Activated CD8-positive, alpha-beta memory T cell treated with anti-CD3 and anti-CD28 coated beads for 36 hours (primary cell): ENCODE measurements at regions not wholly inside any gene's neighbourhood (a gene's known extent, or its start where the extent isn't known, plus 50 kb on each side); places are given as distances from the start of the nearest gene placed in this dataset.
"Not testable (repeated sequence)": the region's sequence is repeated elsewhere in the genome, so short reads cannot be mapped to it uniquely, and the experiment has no call there.

Experiments
- CTCF ChIA-PET: fragments of 350-600 bp; sonication (Branson Sonifier 250); formaldehyde crosslinking; loops from one replicate; lab custom pipeline; 2021; ENCODE audit warnings: antibody characterized with exemption; lab: Charles Lee
- POLR2A ChIA-PET: fragments of 350-600 bp; sonication (Branson Sonifier 250); formaldehyde crosslinking; loops from one replicate; lab custom pipeline; 2021; ENCODE audit warnings: antibody characterized with exemption; lab: Charles Lee

DNA sequence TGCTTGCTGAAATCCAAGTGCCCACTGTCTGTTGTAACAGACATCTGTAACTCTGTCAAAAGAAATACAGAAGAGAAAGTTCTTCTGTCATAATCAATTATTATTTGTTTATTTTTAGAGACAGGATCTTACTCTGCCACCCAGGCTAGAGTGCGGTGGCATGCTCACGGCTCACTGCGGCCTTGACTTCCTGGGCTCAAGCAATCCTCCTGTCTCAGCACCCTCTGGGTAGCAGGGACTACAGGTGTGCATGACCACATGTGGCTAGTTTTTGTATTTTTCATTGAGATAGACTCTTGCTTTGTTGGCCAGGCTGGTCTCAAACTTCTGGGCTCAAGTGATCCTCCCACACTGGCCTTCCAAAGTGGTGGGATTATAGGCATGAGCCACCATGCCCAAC lies 177.6 kb upstream of the SETMAR start:
- ChIA-PET CTCF (no interaction called here), POLR2A (no interaction called here)

GRCh38 chr3:4138150-4138785 lies 164.9 kb upstream of the SETMAR start:
- ChIA-PET POLR2A (no interaction called here), CTCF (no interaction called here)

GRCh38 chr3:4138786-4139431 lies 164.3 kb upstream of the SETMAR start:
- ChIA-PET CTCF (no interaction called here), POLR2A (no interaction called here)

- POLR2A ChIA-PET: no interaction called here
- CTCF ChIA-PET: no interaction called here
These were observed 163.6 kb upstream of the SETMAR start for GRCh38 chr3:4139462-4140140.

GRCh38 chr3:4140921-4141320 lies 162.2 kb upstream of the SETMAR start:
- POLR2A ChIA-PET: no interaction called here
- CTCF ChIA-PET: no interaction called here

DNA sequence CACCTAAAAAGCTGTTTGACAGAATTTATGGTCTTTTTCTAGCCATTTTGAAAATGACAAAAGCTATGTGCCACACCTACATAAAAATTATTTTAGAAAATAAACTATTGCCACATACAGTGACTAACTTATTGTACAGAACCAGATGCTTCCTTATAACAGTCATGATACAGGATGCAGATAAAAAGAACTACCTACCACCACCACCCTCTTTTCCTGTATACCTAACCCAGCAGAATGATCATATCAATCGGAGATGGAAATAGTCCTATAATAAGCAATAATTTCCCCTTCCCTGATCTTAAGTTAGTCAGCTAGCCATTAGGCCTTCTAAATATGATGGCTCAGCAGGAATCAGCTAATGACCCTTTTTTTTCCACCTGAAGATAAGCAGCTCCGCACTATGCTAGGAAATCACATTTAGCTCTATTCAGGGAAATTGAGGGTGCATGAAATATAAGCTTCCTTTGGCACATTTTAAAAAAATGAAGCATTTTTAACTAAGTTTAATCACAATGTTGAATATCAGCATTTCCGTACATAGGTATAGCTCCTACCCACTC lies 155.5 kb upstream of the SETMAR start:
- POLR2A ChIA-PET: no interaction called here
- CTCF ChIA-PET: no interaction called here

GRCh38 chr3:4149296-4149695 lies 153.9 kb upstream of the SETMAR start:
- ChIA-PET POLR2A (no interaction called here), CTCF (no interaction called here)

DNA sequence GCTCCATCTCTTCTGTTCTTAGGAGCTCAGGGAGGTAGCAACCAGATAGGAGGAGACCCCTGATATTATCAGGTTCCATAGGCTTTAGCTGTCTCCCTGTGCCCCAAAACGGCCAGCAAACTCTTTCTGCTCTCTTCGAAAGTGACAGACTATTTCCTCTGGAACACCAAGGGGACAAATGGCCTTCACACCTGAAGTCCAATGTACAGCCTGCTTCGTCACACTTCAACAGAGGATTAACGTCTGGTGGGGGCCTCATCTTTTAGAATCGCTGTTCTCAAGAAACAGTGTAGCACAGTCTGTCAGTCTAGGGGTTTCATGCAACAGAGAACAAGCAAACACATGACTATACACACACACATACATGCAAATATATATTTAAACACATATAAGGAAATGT lies 152.4 kb upstream of the SETMAR start:
- ChIA-PET POLR2A (no interaction called here), CTCF (no interaction called here)

GRCh38 chr3:4151859-4152258 lies 151.3 kb upstream of the SETMAR start:
- CTCF ChIA-PET: no interaction called here
- POLR2A ChIA-PET: no interaction called here

- ChIA-PET CTCF (no interaction called here), POLR2A (no interaction called here)
These were observed 149.4 kb upstream of the SETMAR start for GRCh38 chr3:4153771-4154170.

- ChIA-PET CTCF (no interaction called here), POLR2A (no interaction called here)
These were observed 144.8 kb upstream of the SETMAR start for GRCh38 chr3:4158329-4158728.

DNA sequence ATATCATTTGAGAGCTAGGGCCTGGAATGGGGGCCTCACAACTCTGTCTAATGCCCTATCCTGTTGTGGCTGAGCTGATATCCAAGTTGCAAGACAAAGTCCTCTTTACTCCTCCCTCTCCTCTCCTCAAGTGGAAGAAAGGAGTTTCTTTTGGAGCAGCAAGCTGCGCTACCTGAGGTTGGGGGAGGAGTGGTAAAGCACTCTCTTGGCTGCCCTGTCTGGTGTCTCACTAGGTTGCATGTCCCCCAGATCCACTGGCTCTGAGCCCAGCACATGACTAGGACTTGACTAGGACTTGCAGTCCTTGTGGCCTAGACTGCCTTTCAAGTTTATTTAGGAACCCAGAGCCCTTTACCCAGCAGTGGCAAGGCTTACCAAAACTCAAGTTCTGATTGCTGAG lies 141.1 kb upstream of the SETMAR start:
- ChIA-PET POLR2A (no interaction called here), CTCF (no interaction called here)

GRCh38 chr3:4163011-4163410 lies 140.2 kb upstream of the SETMAR start:
- CTCF ChIA-PET: no interaction called here
- POLR2A ChIA-PET: no interaction called here

DNA sequence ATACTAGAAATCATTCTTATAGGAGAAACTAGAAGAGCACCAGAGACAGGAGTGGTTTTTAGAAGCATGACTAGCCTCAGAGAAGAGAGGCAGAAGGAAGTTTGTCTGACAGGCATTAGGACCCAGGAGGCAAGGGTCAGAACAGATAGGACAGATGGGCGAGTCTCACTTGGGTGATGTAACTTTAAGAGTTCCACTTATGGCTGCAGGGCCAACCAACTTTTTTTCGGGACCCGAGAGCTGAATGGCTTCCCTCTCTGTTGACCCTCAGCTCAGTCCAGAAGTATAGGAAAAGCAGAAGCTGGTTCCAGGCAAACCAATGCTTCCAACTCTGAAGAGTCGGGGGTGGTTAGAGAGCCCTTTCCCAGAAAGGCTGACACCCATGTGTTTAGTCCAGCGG lies 136.6 kb upstream of the SETMAR start:
- POLR2A ChIA-PET: no interaction called here
- CTCF ChIA-PET: no interaction called here

DNA sequence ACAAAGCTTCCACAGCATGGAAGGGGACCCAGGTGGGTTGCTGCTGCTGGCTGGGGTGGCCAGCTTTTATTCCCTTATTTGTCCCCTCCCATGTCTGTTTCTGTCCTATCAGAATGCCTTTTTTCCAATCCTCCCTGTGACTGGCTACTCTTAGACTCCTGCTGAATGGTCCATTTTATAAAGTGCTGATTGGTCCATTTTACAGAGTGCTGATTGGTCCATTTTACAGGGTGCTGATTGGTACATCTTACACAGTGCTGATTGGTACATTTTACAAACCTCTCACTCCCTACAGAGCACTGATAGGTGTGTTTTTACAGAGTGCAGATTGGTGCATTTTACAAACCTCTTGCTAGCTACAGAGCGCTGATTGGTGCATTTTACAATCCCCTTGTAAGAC lies 135.9 kb upstream of the SETMAR start:
- POLR2A ChIA-PET, CTCF ChIA-PET: not testable (repeated sequence)

GRCh38 chr3:4174791-4175190 lies 128.4 kb upstream of the SETMAR start:
- CTCF ChIA-PET: no interaction called here
- POLR2A ChIA-PET: no interaction called here

GRCh38 chr3:4191971-4192370 lies 111.2 kb upstream of the SETMAR start:
- ChIA-PET CTCF (no interaction called here), POLR2A (no interaction called here)

DNA sequence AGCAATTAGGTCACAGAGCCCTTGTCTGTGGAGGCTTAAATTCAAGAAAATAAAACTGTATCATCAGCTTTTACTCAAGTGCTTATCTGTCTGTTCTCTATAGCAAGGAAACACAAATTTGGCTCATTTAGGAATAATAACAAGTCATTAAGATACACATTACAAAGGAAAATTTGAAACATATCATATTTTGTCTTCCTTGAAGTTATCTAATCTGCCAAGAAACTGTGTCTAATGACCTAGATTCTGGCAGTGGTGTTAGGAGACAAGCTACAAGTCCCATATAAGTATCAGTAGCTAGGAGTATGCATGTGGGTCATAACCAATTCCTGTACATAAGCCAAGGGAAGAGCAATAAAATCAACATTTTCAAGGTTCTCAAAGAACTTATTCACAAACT lies 108.2 kb upstream of the SETMAR start:
- ChIA-PET POLR2A (no interaction called here), CTCF (no interaction called here)

GRCh38 chr3:4196506-4197147 lies 106.5 kb upstream of the SETMAR start:
- ChIA-PET POLR2A (no interaction called here), CTCF (no interaction called here)

DNA sequence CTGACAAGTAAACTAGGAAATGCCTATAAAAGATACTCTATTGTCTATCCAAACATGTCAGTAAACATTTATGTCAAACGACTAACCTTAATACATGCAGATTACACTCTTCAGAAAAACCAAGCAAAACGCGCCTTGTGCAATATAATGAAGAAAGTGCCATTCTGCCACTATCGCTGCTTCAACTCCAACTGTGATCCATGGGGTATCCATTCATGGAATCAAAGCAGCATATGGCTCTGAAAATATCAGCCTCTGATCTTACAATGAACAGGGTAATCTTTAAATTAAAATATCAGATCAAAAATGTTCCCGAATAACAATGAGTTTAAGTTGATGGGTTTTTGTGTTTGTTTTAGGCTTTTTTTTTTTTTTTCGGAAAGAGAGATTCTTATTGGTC lies 105.5 kb upstream of the SETMAR start:
- ChIA-PET CTCF (no interaction called here), POLR2A (no interaction called here)
